T-cell (primary cell): ENCODE measurements at regions not wholly inside any gene's neighbourhood (a gene's known extent, or its start where the extent isn't known, plus 50 kb on each side); places are given as distances from the start of the nearest gene placed in this dataset.

Experiments
- ATAC-seq, 4 experiments: fragments of 200-7000 bp in 3 of 4; fragments of 150-1000 bp in 1 of 4; cut with Tn5 transposase; replicated peaks in 1 of 4; 1 replicate in 3 of 4; 2 replicates in 1 of 4; pipeline ENCODE4 v1.10.0; 2021; ENCODE audit warnings: moderate library complexity in 3 of 4, mild to moderate bottlenecking in 2 of 4, moderate number of reproducible peaks in 1 of 4
- CTCF ChIA-PET, 2 donors: fragments of 300-600 bp; sonication (Branson Sonifier 250); formaldehyde crosslinking; loops; one replicate each; lab custom pipeline; 2022; ENCODE audit warnings: antibody characterized with exemption in 2 of 2; lab: Charles Lee
- POLR2A ChIA-PET, 2 donors: fragments of 300-600 bp; sonication (Branson Sonifier 250); formaldehyde crosslinking; loops; one replicate each; lab custom pipeline; 2022; ENCODE audit warnings: antibody characterized with exemption in 2 of 2; lab: Charles Lee
- DNase-seq, 35 experiments: peaks; one replicate each; pipeline versions ENCODE4 v3.0.0 to v3.0.0-alpha.2; 2013 to 2023
- H3K27ac ChIP-seq: one replicate; pipeline ENCODE4 v1.5.1; 2013; ENCODE audit warnings: low read length
- H3K27me3 ChIP-seq, 2 experiments: replicated peaks in 1 of 2; 1 replicate in 1 of 2; 2 replicates in 1 of 2; pipeline versions ENCODE4 v1.6.1 to v1.7.0; 2013; ENCODE audit warnings: low read length in 1 of 2, mixed read lengths in 1 of 2; ENCODE audit not compliant: control insufficient read depth in 2 of 2, insufficient read depth in 2 of 2; ENCODE audit errors: extremely low read depth in 1 of 2
- H3K36me3 ChIP-seq, 2 donors: 1 replicate in 1 of 2; 2 replicates in 1 of 2; pipeline versions ENCODE4 v1.6.1 to v1.7.0; 2013; ENCODE audit warnings: low read length in 1 of 2; ENCODE audit not compliant: control insufficient read depth in 2 of 2, insufficient read depth in 1 of 2; ENCODE audit errors: extremely low read depth in 1 of 2
- H3K4me1 ChIP-seq, 2 experiments: 1 replicate in 1 of 2; 2 replicates in 1 of 2; pipeline versions ENCODE4 v1.6.1 to v1.7.0; 2013; ENCODE audit warnings: low read length in 2 of 2, mixed read lengths in 1 of 2; ENCODE audit not compliant: insufficient read depth in 2 of 2, control insufficient read depth in 1 of 2; ENCODE audit errors: extremely low read depth in 1 of 2
- H3K4me3 ChIP-seq, 2 donors: 1 replicate in 1 of 2; 2 replicates in 1 of 2; pipeline versions ENCODE4 v1.5.1 to v1.7.0; 2013; ENCODE audit warnings: mild to moderate bottlenecking in 2 of 2, low read length in 1 of 2, moderate library complexity in 1 of 2; ENCODE audit not compliant: control insufficient read depth in 1 of 2; ENCODE audit errors: extremely low read depth in 1 of 2
- H3K9me3 ChIP-seq: 2 replicates; pipeline ENCODE4 v1.7.0; 2013
- H3K27ac Mint-ChIP-seq, 2 donors: one replicate each; pipeline ENCODE4 v1.8.0; 2020 to 2021; ENCODE audit warnings: mild to moderate bottlenecking in 2 of 2, mixed read lengths in 2 of 2
- H3K27me3 Mint-ChIP-seq, 2 donors: one replicate each; pipeline ENCODE4 v1.8.0; 2021 to 2022; ENCODE audit warnings: mixed read lengths in 2 of 2
- H3K36me3 Mint-ChIP-seq: one replicate; pipeline ENCODE4 v1.8.0; 2021; ENCODE audit warnings: mixed read lengths
- H3K4me1 Mint-ChIP-seq, 3 donors: one replicate each; pipeline ENCODE4 v1.8.0; 2020 to 2022; ENCODE audit warnings: mixed read lengths in 3 of 3, mild to moderate bottlenecking in 1 of 3
- H3K4me3 Mint-ChIP-seq, 3 donors: one replicate each; pipeline ENCODE4 v1.8.0; 2020 to 2022; ENCODE audit warnings: mild to moderate bottlenecking in 3 of 3, mixed read lengths in 3 of 3, moderate library complexity in 3 of 3
- H3K9me3 Mint-ChIP-seq, 3 donors: one replicate each; pipeline ENCODE4 v1.8.0; 2020 to 2022; ENCODE audit warnings: mixed read lengths in 3 of 3
- WGBS: methylation state at CpG from one replicate; pipeline ENCODE4 v1.1.5; 2013; ENCODE audit warnings: missing lambda C conversion rate; ENCODE audit not compliant: insufficient coverage; 5-methylcytosine and 5-hydroxymethylcytosine counted together

- CTCF ChIA-PET, result no interaction called here
- no peaks in the 10 kb centered on the region for H3K4me1 Mint-ChIP-seq
- no peaks in the 10 kb centered on the region for H3K9me3 Mint-ChIP-seq
- ATAC-seq (no peak), DNase-seq (no peak)
- H3K36me3 Mint-ChIP-seq, result no peaks in the 10 kb centered on the region
- no peak overlapping the region for H3K4me3 Mint-ChIP-seq
- no peak overlapping the region for H3K27ac Mint-ChIP-seq
- Histone ChIP-seq H3K27me3 (no peaks in the 10 kb centered on the region), H3K9me3 (no peaks in the 10 kb centered on the region), H3K4me3 (no peak overlapping the region), H3K4me1 (no peaks in the 10 kb centered on the region), H3K27ac (no peak overlapping the region), H3K36me3 (no peaks in the 10 kb centered on the region)
- POLR2A ChIA-PET, result no interaction called here
- no peaks in the 10 kb centered on the region for H3K27me3 Mint-ChIP-seq
Observed at GRCh38 chr3:20404741-20405100, 218.7 kb upstream of the SGO1 start.

- no peaks in the 10 kb centered on the region for H3K36me3 ChIP-seq
- CTCF ChIA-PET, result no interaction called here
- no peaks in the 10 kb centered on the region for H3K4me1 ChIP-seq
- H3K9me3 Mint-ChIP-seq, result no peaks in the 10 kb centered on the region
- ATAC-seq (no peak), DNase-seq (no peak)
- H3K36me3 Mint-ChIP-seq, result no peaks in the 10 kb centered on the region
- H3K4me3 ChIP-seq, result no peak overlapping the region
- no peak overlapping the region for H3K27ac Mint-ChIP-seq
- H3K27me3 Mint-ChIP-seq, result no peaks in the 10 kb centered on the region
- no peaks in the 10 kb centered on the region for H3K9me3 ChIP-seq
- no peak overlapping the region for H3K27ac ChIP-seq
- H3K4me1 Mint-ChIP-seq, result no peaks in the 10 kb centered on the region
- no CpG with 5 or more reads among the region's 3 CpGs for WGBS
- no peaks in the 10 kb centered on the region for H3K27me3 ChIP-seq
- POLR2A ChIA-PET, result no interaction called here
- H3K4me3 Mint-ChIP-seq, result no peak overlapping the region
Observed at GRCh38 chr3:20403986-20404740, 218.2 kb upstream of the SGO1 start.

- no peak overlapping the region for H3K27ac ChIP-seq
- CTCF ChIA-PET, result no interaction called here
- 100% methylated on average over 2 of the region's 4 CpGs for WGBS
Observed at GRCh38 chr3:20401253-20401652, 215.2 kb upstream of the SGO1 start.

GRCh38 chr3:20400686-20401085, 214.7 kb upstream of the SGO1 start:
- ATAC-seq, result no peak
- H3K27ac Mint-ChIP-seq, result no peak overlapping the region
- no CpG with 5 or more reads among the region's 1 CpG for WGBS
- ChIA-PET POLR2A (no interaction called here), CTCF (no interaction called here)
- Histone ChIP-seq H3K4me1 (no peaks in the 10 kb centered on the region), H3K36me3 (no peaks in the 10 kb centered on the region), H3K27ac (no peak overlapping the region), H3K4me3 (no peak overlapping the region), H3K27me3 (no peaks in the 10 kb centered on the region), H3K9me3 (no peaks in the 10 kb centered on the region)
- H3K4me3 Mint-ChIP-seq, result no peak overlapping the region
- H3K36me3 Mint-ChIP-seq, result no peaks in the 10 kb centered on the region
- H3K4me1 Mint-ChIP-seq, result no peaks in the 10 kb centered on the region
- H3K27me3 Mint-ChIP-seq, result no peaks in the 10 kb centered on the region
- no peaks in the 10 kb centered on the region for H3K9me3 Mint-ChIP-seq
- no peak for DNase-seq

More at GRCh38 chr3:20401253-20401652, 215.2 kb upstream of the SGO1 start:
- H3K4me1 ChIP-seq, result no peaks in the 10 kb centered on the region
- no peak for ATAC-seq
- no peaks in the 10 kb centered on the region for H3K27me3 ChIP-seq
- no peak overlapping the region for H3K4me3 ChIP-seq
- H3K9me3 ChIP-seq, result no peaks in the 10 kb centered on the region
- H3K36me3 Mint-ChIP-seq, result no peaks in the 10 kb centered on the region
- H3K27ac Mint-ChIP-seq, result no peak overlapping the region
- H3K9me3 Mint-ChIP-seq, result no peaks in the 10 kb centered on the region
- POLR2A ChIA-PET, result no interaction called here
- no peak for DNase-seq
- no peaks in the 10 kb centered on the region for H3K36me3 ChIP-seq
- no peaks in the 10 kb centered on the region for H3K27me3 Mint-ChIP-seq
- no peaks in the 10 kb centered on the region for H3K4me1 Mint-ChIP-seq
- H3K4me3 Mint-ChIP-seq, result no peak overlapping the region

- WGBS, result no CpG with 5 or more reads among the region's 2 CpGs
- Mint-ChIP-seq H3K36me3 (no peaks in the 10 kb centered on the region), H3K4me1 (no peaks in the 10 kb centered on the region), H3K9me3 (no peaks in the 10 kb centered on the region), H3K27ac (no peak overlapping the region), H3K27me3 (no peaks in the 10 kb centered on the region), H3K4me3 (no peak overlapping the region)
- no peaks in the 10 kb centered on the region for H3K27me3 ChIP-seq
- no peaks in the 10 kb centered on the region for H3K9me3 ChIP-seq
- POLR2A ChIA-PET, result no interaction called here
- no peak for ATAC-seq
- no peaks in the 10 kb centered on the region for H3K36me3 ChIP-seq
- H3K4me3 ChIP-seq, result no peak overlapping the region
- no peaks in the 10 kb centered on the region for H3K4me1 ChIP-seq
- H3K27ac ChIP-seq, result no peak overlapping the region
- CTCF ChIA-PET, result no interaction called here
- DNase-seq, result no peak
Observed at GRCh38 chr3:20400281-20400680, 214.3 kb upstream of the SGO1 start.

GRCh38 chr3:20396335-20396734, 210.3 kb upstream of the SGO1 start:
- 87% methylated on average over 2 of the region's 3 CpGs for WGBS
- Histone ChIP-seq H3K4me3 (no peak overlapping the region), H3K27me3 (no peaks in the 10 kb centered on the region), H3K9me3 (no peaks in the 10 kb centered on the region), H3K27ac (no peak overlapping the region), H3K4me1 (no peaks in the 10 kb centered on the region), H3K36me3 (no peaks in the 10 kb centered on the region)
- POLR2A ChIA-PET, result no interaction called here
- no peak overlapping the region for H3K4me3 Mint-ChIP-seq
- DNase-seq (no peak), ATAC-seq (no peak)
- no peaks in the 10 kb centered on the region for H3K27me3 Mint-ChIP-seq
- no peaks in the 10 kb centered on the region for H3K36me3 Mint-ChIP-seq
- peaks cover 4 to 6% (median 5%) of the 10 kb centered on the region in 3 donors for H3K9me3 Mint-ChIP-seq
- H3K4me1 Mint-ChIP-seq, result no peaks in the 10 kb centered on the region
- no peak overlapping the region for H3K27ac Mint-ChIP-seq
- CTCF ChIA-PET, result no interaction called here

GRCh38 chr3:20395692-20396091, 209.7 kb upstream of the SGO1 start:
- peaks cover 4 to 6% (median 5%) of the 10 kb centered on the region in 3 donors for H3K9me3 Mint-ChIP-seq
- POLR2A ChIA-PET, result no interaction called here

More at GRCh38 chr3:20395692-20396091, 209.7 kb upstream of the SGO1 start:
- Mint-ChIP-seq H3K4me1 (no peaks in the 10 kb centered on the region), H3K4me3 (no peak overlapping the region), H3K27ac (no peak overlapping the region), H3K36me3 (no peaks in the 10 kb centered on the region), H3K27me3 (no peaks in the 10 kb centered on the region)
- no peak overlapping the region for H3K27ac ChIP-seq
- no peaks in the 10 kb centered on the region for H3K9me3 ChIP-seq
- CTCF ChIA-PET, result no interaction called here
- ATAC-seq (no peak), DNase-seq (no peak)
- no peaks in the 10 kb centered on the region for H3K36me3 ChIP-seq
- no peaks in the 10 kb centered on the region for H3K4me1 ChIP-seq
- WGBS, result no CpG with 5 or more reads among the region's 4 CpGs
- no peaks in the 10 kb centered on the region for H3K27me3 ChIP-seq
- H3K4me3 ChIP-seq, result no peak overlapping the region
